ENCODE measurements at regions not wholly inside any gene's neighbourhood (a gene's known extent, or its start where the extent isn't known, plus 50 kb on each side); places are given as distances from the start of the nearest gene placed in this dataset.
"Not testable (repeated sequence)": the region's sequence is repeated elsewhere in the genome, so short reads cannot be mapped to it uniquely, and the experiment has no call there.

DNA sequence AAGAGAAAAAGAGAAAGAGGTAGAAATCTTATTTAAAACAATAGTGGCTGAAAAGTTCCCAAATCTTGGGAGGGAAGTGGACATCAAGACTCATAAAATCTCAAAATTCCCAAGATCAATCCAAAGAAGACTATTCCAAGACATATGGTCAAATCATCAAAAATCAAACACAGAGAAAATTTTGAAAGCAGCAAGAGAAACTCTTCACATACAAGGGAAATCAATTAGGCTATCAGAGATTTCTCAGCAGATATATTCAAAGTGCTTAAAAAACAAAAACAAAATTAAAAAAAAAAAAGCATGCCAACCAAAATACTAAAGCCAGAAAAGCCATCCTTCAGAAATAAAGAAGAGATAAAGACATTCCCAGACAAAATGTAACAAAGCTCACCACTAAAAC is 52.6 kb upstream of the RALGPS2 start:
- TF ChIP-seq, protein P1, sequence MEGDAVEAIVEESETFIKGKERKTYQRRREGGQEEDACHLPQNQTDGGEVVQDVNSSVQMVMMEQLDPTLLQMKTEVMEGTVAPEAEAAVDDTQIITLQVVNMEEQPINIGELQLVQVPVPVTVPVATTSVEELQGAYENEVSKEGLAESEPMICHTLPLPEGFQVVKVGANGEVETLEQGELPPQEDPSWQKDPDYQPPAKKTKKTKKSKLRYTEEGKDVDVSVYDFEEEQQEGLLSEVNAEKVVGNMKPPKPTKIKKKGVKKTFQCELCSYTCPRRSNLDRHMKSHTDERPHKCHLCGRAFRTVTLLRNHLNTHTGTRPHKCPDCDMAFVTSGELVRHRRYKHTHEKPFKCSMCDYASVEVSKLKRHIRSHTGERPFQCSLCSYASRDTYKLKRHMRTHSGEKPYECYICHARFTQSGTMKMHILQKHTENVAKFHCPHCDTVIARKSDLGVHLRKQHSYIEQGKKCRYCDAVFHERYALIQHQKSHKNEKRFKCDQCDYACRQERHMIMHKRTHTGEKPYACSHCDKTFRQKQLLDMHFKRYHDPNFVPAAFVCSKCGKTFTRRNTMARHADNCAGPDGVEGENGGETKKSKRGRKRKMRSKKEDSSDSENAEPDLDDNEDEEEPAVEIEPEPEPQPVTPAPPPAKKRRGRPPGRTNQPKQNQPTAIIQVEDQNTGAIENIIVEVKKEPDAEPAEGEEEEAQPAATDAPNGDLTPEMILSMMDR (IDR thresholded peaks at IDR 0.05; ENCODE audit: insufficient read depth, low read depth, low read length, missing control alignments) = no peak
- H3K4me3 ChIP-seq (ENCODE audit: low read depth, low read length) = no peak overlapping the region

DNA sequence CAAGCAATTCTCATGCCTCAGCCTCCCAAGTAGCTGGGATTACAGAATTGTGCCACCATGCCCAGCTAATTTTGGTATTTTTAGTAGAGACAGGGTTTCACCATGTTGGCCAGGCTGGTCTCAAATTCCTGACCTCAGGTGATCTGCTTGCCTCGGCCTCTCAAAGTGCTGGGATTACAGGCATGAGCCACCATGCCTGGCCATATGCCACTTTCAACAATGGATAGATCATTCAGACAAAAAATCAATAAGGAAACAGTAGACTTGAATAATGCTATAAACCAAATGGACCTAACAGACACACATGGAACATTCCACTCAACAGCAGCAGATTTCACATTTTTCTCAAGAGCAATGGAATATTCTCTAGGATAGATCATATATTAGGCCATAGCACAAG is 50.5 kb upstream of the RALGPS2 start:
- not testable (repeated sequence) for H3K4me3 ChIP-seq (ENCODE audit: low read depth, low read length); DNase-seq (ENCODE audit: low read depth)

More for the DNA sequence above, 52.6 kb upstream of the RALGPS2 start:
- DNase-seq (ENCODE audit: low read depth) = no peak
